Suprapubic skin (tissue), 4 donors: ENCODE measurements at regions not wholly inside any gene's neighbourhood (a gene's known extent, or its start where the extent isn't known, plus 50 kb on each side); places are given as distances from the start of the nearest gene placed in this dataset.

ENCODE experiments used
- EP300 ChIP-seq: sonication (generic); formaldehyde crosslinking; IDR thresholded peaks from one replicate; pipeline ENCODE4 v1.6.1; 2017; ENCODE audit warnings: antibody characterized with exemption
- POLR2A ChIP-seq, 2 donors: fragments of 450-650 bp; IDR thresholded peaks; one replicate each; pipeline ENCODE4 v1.6.1; 2017; ENCODE audit warnings: antibody characterized with exemption in 2 of 2, mild to moderate bottlenecking in 2 of 2, moderate library complexity in 2 of 2
- POLR2AphosphoS5 ChIP-seq, 3 donors: sonication (generic); formaldehyde crosslinking; IDR thresholded peaks; one replicate each; pipeline ENCODE4 v1.6.1; 2017; ENCODE audit warnings: antibody characterized with exemption in 3 of 3
- TF ChIP-seq, protein P1 (sequence below), 2 donors: fragments of 200-600 bp in 1 of 2; fragments of 450-650 bp in 1 of 2; sonication (generic) in 1 of 2; IDR thresholded peaks; one replicate each; pipeline ENCODE4 v1.5.1; 2016 to 2019; ENCODE audit warnings: antibody characterized with exemption in 2 of 2, mild to moderate bottlenecking in 1 of 2, moderate library complexity in 1 of 2

DNA sequence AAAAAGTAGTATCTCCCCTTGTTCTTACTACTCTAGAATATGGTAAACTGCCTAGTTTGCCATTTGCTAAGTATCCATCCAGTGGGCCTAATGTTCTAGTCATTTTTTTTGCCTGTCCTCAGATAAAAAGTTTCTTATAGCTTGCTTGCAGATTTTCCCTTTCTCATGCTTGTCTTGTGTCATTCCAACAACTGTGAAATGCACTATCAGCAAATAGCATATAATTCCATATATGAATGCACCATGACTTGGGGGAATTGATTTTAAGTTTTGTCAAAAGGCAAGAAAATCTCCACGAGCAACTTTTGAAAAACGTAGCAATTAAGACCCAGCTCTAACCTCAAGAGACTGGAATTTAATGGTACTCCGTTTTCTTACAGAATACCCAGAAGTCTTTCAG is 286.2 kb upstream of the GPR149 start:
- TF ChIP-seq POLR2A (IDR thresholded peaks at IDR 0.05): no peak
- TF ChIP-seq EP300: no peak
- TF ChIP-seq, protein P1, sequence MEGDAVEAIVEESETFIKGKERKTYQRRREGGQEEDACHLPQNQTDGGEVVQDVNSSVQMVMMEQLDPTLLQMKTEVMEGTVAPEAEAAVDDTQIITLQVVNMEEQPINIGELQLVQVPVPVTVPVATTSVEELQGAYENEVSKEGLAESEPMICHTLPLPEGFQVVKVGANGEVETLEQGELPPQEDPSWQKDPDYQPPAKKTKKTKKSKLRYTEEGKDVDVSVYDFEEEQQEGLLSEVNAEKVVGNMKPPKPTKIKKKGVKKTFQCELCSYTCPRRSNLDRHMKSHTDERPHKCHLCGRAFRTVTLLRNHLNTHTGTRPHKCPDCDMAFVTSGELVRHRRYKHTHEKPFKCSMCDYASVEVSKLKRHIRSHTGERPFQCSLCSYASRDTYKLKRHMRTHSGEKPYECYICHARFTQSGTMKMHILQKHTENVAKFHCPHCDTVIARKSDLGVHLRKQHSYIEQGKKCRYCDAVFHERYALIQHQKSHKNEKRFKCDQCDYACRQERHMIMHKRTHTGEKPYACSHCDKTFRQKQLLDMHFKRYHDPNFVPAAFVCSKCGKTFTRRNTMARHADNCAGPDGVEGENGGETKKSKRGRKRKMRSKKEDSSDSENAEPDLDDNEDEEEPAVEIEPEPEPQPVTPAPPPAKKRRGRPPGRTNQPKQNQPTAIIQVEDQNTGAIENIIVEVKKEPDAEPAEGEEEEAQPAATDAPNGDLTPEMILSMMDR (IDR thresholded peaks at IDR 0.05): no peak
- TF ChIP-seq POLR2AphosphoS5 (IDR thresholded peaks at IDR 0.05): no peak
